ENCODE measurements at regions not wholly inside any gene's neighbourhood (a gene's known extent, or its start where the extent isn't known, plus 50 kb on each side); places are given as distances from the start of the nearest gene placed in this dataset.

GRCh38 chr7:125830743-125831142 lies 901.1 kb upstream of the POT1 start:
- no peak for DNase-seq

DNA sequence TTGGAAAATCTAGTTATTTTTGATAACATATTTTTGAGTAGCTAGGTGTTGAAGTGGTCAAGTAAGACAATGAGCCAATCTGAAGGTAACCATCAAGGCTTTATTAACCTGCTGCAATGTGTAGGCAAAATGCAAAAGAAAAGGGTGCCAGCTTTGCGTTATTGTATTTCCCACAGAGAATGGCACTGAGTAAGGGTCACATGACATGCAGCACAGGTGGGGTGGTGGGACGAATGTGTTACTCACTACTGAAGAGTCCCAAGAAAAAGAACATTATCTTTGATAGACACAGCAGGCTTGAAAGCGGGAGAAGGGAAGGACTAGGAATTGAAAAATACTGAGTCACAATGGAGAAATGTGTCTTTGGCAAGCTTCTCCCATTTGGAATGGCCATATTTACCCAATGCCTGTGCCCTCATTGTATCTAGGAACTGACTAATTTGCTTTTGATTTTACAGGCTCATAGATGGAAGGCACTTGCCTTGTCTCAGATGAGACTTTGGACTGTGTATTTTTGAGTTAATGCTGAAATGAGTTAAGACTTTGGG lies 898.6 kb upstream of the POT1 start:
- DNase-seq: no peak

DNA sequence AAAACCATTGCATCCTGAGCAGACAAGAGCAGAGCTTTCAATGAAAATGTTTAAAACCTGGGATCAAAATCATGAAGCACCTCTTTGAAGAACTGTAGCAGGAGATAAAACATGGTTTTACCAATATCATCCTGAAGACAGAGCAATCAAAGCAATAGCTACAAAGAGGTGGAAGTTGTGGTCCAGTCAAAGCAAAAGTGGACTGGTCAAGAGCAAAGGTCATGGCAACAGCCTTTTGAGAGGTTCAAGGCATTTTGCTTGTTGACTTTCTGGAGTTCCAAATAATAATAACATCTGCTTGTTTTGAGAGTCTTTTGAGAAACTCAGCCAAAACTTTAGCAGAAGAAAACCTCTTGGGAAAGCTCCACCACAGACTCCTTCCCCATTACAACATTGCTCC lies 893.9 kb upstream of the POT1 start:
- no peak for DNase-seq

GRCh38 chr7:125820495-125820894 lies 890.9 kb upstream of the POT1 start:
- no peak for DNase-seq

GRCh38 chr7:125814100-125814499 lies 884.5 kb upstream of the POT1 start:
- no peak for DNase-seq

- peak; percentile 4 for DNase-seq
These were observed 876.9 kb upstream of the POT1 start for GRCh38 chr7:125806491-125806890.

DNA sequence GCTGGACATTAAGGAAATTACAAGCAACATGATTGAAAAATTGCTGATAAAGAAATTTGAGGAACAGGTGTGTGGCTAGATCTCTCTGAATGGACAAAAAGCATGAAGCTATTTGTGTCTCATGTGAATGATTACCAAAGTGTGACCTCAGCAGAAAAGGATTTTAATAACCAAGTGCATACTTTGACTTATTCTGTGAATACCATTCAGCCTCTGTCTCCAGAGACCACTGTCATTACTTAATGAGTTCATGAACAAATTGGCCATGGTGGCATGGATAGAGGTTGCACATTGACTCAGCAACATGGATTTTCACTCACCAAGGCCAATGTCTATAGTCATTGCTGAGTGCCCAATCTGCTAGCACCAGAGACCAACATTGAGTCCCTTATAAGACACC lies 874.6 kb upstream of the POT1 start:
- no peak for DNase-seq

DNA sequence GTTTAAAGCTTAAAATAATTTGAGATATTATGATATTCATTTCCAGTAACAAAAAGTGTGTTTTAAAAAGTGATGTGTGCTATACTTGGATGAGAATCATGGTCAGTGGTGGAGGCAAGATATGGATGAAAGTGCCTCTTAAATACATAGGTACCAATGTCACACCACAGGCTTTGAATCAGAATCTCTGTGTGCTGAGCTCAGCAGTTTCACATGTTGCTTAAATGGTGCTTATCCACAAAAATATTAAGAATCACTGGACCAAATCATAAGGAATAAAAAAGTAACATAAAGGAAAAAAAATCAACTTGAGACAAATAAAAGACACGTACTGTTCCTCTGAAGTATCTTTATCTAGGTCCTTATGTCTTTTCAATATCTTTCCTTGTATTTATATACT lies 850.5 kb upstream of the POT1 start:
- DNase-seq: no peak

DNA sequence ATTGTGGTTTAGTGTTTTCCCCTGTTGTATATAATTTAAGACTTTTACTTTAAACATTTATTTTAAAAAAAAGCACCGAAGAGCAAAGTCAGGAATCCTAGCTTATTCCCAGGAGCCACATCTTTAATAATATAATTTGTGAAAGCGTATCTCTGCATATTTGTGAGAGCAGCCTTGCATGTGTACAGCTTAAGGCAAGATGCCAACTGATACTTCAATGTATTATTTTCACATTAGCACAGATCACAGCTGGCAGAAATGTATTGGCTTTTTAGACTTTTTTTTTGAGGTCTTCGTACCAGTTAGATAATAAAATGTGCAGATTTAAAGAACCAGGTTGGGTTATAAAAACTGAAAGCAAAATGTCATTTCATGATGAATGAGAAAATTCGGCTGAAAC lies 845.7 kb upstream of the POT1 start:
- no peak for DNase-seq

DNA sequence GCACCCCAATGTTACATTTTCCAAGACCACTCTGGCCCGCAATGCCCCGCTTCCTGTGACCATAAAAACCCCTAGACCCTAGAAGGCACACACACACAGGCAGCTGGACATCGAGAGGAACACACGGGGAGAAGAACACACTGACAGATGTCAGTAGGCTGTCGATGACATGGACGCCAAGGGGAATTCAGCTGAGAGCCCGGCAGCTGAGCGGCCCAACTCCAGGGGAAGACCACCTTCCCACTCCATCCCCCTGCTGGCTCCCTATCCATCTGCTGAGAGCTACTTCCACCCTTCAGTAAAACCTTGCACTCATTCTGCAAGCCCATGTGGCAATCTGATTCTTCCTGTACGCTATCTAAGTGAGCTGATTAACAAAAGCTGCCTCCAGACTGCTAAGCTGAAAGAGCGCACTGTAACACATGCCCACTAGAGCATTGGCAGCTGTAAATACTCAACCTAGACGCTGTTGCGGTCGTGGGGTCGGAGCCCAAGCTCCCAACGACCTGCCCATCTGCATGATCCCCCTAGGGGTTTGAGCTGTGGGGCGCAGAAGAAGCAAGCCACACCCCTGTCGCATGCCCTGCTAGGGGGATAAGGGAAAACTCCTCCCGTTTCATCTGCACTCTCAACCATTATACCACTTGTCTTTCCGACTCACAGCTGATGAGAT lies 843.6 kb upstream of the POT1 start:
- DNase-seq: no peak

DNA sequence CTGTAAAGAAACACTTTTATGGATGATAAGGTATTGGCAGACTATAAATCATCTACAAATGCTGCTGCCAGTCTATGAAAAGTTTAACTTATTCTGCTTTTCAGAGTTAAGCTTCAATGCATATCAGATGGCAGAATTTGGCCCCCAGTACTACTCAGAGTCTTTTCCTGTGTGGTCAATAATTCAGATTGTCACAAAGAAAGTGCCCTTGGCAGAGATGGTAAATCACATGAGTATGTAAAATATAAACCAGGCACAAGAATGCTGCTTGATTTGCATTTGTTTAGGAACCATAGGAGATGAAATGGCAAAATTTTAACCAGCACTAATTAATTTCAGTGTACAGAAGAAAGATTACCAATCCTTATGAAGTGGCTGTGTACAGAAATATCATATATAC lies 818.3 kb upstream of the POT1 start:
- DNase-seq: no peak

GRCh38 chr7:125746510-125746909 lies 816.9 kb upstream of the POT1 start:
- DNase-seq: no peak

DNA sequence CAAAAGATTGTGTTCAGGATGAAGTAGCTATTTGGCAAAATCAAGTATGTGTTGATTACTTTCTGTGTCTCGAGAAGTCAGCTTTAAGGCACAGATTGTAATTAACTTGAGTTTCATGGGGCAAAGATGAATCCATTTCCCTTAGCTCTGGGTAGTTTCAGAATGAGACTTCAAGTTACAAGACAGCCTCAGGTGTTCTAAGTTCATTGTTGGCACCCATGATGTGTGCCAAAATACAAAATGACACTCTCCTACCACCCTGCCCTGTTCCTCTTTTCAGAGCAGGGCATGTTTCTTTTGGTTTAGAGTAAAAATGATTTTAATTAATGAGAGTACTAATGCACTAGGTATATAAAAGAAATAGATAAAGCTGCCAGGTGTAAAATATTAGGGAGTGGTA lies 797.6 kb upstream of the POT1 start:
- DNase-seq: no peak

GRCh38 chr7:125695626-125696025 lies 766.0 kb upstream of the POT1 start:
- DNase-seq: no peak

GRCh38 chr7:125683156-125683555 lies 753.5 kb upstream of the POT1 start:
- no peak for DNase-seq

DNA sequence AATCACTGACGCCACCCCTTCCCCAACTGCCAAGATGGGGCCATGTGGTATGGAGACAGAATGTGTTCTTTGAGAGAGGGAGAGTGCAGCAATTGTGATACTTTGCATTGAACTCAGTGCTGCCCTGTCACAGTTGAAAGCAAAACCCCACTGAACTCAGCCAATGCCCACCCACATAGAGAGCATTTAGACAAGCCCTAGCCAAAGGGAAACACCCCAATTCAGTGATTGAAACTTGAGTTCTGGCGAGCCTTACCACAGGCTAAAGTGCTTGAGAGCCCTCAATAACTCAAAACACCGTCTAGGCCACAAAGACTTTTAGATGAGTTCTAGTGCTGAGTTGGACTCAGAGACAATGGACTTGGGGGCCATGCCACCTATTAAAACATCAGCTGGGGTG lies 751.9 kb upstream of the POT1 start:
- DNase-seq: no peak

DNA sequence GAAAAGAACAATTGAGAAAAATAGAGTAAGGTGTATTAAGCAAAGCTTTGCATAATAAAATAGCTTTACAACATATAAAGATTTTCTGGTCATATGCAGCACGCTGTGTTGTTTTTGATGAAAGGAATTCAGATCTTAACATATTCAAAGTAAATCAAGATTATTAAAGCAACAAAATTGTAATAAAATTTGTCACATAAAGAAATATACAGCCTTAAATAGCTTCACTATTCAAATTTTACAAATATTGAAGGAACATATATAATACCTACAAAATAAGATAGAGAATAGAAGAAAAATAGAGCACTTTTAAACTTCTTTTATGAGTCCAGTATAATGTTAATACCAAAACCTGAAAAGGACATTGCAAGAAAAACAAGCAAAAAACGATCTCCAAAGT lies 749.1 kb upstream of the POT1 start:
- DNase-seq: no peak

- DNase-seq: no peak
These were observed 746.0 kb upstream of the POT1 start for GRCh38 chr7:125675640-125676039.

GRCh38 chr7:125675169-125675568 lies 745.5 kb upstream of the POT1 start:
- DNase-seq: no peak

GRCh38 chr7:125670926-125671572 lies 741.4 kb upstream of the POT1 start:
- no peak for DNase-seq

- DNase-seq: no peak
These were observed 738.8 kb upstream of the POT1 start for GRCh38 chr7:125668321-125668993.

GRCh38 chr7:125664625-125665024 lies 735.0 kb upstream of the POT1 start:
- no peak for DNase-seq

- DNase-seq: peak; percentile 3
These were observed 734.3 kb upstream of the POT1 start for GRCh38 chr7:125663961-125664360.

- no peak for DNase-seq
These were observed 732.1 kb upstream of the POT1 start for GRCh38 chr7:125661677-125662076.
